CD4-positive, CD25-positive, alpha-beta regulatory T cell (primary cell): ENCODE measurements at regions not wholly inside any gene's neighbourhood (a gene's known extent, or its start where the extent isn't known, plus 50 kb on each side); places are given as distances from the start of the nearest gene placed in this dataset.
"Not testable (repeated sequence)": the region's sequence is repeated elsewhere in the genome, so short reads cannot be mapped to it uniquely, and the experiment has no call there.

Experiments used
- ATAC-seq, 2 donors: fragments of 150-1000 bp; cut with Tn5 transposase; one replicate each; pipeline ENCODE4 v1.10.0; 2021; ENCODE audit warnings: low read depth in 2 of 2, moderate number of reproducible peaks in 2 of 2, moderate library complexity in 1 of 2
- DNase-seq, 3 donors: peaks; one replicate each; pipeline versions ENCODE4 v3.0.0 to v3.0.0-alpha.2; 2012 to 2022; ENCODE audit warnings: mixed read lengths in 1 of 3
- H3K27ac ChIP-seq: one replicate; pipeline ENCODE4 v1.7.0; 2013; ENCODE audit warnings: mild to moderate bottlenecking, low read length; ENCODE audit not compliant: insufficient read depth, poor library complexity, severe bottlenecking
- H3K27me3 ChIP-seq: one replicate; pipeline ENCODE4 v1.7.0; 2013; ENCODE audit warnings: low read length; ENCODE audit not compliant: control insufficient read depth, insufficient read depth
- H3K36me3 ChIP-seq: one replicate; pipeline ENCODE4 v1.7.0; 2013; ENCODE audit warnings: mild to moderate bottlenecking, low read length, moderate library complexity; ENCODE audit not compliant: control insufficient read depth, insufficient read depth
- H3K4me1 ChIP-seq: 2 replicates; pipeline ENCODE4 v1.7.0; 2013; ENCODE audit warnings: mild to moderate bottlenecking, low read length; ENCODE audit not compliant: insufficient read depth, control insufficient read depth, poor library complexity, severe bottlenecking
- H3K4me3 ChIP-seq: one replicate; pipeline ENCODE4 v1.7.0; 2013; ENCODE audit warnings: low read depth, mild to moderate bottlenecking, low read length, moderate library complexity
- H3K9me3 ChIP-seq, 2 experiments: 1 replicate in 1 of 2; 2 replicates in 1 of 2; pipeline ENCODE4 v1.7.0; 2013; ENCODE audit warnings: low read length in 2 of 2, mild to moderate bottlenecking in 1 of 2, moderate library complexity in 1 of 2; ENCODE audit not compliant: control insufficient read depth in 2 of 2
- H3K27ac Mint-ChIP-seq, 3 donors: one replicate each; pipeline ENCODE4 v1.8.0; 2020 to 2022; ENCODE audit warnings: mild to moderate bottlenecking in 3 of 3, mixed read lengths in 3 of 3, moderate library complexity in 2 of 3
- H3K27me3 Mint-ChIP-seq: one replicate; pipeline ENCODE4 v1.8.0; 2022; ENCODE audit warnings: mild to moderate bottlenecking, mixed read lengths
- H3K36me3 Mint-ChIP-seq: one replicate; pipeline ENCODE4 v1.8.0; 2020; ENCODE audit warnings: mixed read lengths
- H3K4me1 Mint-ChIP-seq, 4 donors: one replicate each; pipeline ENCODE4 v1.8.0; 2020 to 2022; ENCODE audit warnings: mixed read lengths in 4 of 4, mild to moderate bottlenecking in 1 of 4
- H3K4me3 Mint-ChIP-seq, 4 donors: one replicate each; pipeline ENCODE4 v1.8.0; 2020 to 2022; ENCODE audit warnings: mild to moderate bottlenecking in 4 of 4, mixed read lengths in 4 of 4, moderate library complexity in 3 of 4
- H3K9me3 Mint-ChIP-seq, 7 donors: one replicate each; pipeline ENCODE4 v1.8.0; 2020 to 2022; ENCODE audit warnings: mixed read lengths in 7 of 7, mild to moderate bottlenecking in 3 of 7, moderate library complexity in 2 of 7

GRCh38 chrX:56031409-56031808 lies 200.7 kb upstream of the KLF8 start:
- Histone ChIP-seq H3K27me3 (no peaks in the 10 kb centered on the region), H3K36me3 (no peaks in the 10 kb centered on the region), H3K4me1 (no peaks in the 10 kb centered on the region), H3K9me3 (no peaks in the 10 kb centered on the region), H3K4me3 (no peak overlapping the region), H3K27ac (no peak overlapping the region)
- Mint-ChIP-seq H3K36me3 (no peaks in the 10 kb centered on the region), H3K4me1 (peaks cover 0 to 4% (median under 1%) of the 10 kb centered on the region in 4 donors), H3K27ac (no peak overlapping the region), H3K4me3 (no peak overlapping the region), H3K27me3 (no peaks in the 10 kb centered on the region), H3K9me3 (peaks cover 0 to 3% (median 0%) of the 10 kb centered on the region in 7 donors)
- DNase-seq (no peak), ATAC-seq (no peak)

GRCh38 chrX:56033495-56034180 lies 198.5 kb upstream of the KLF8 start:
- DNase-seq = no peak
- peaks cover 0 to 6% of the 10 kb centered on the region in 2 experiments for H3K9me3 ChIP-seq
- Mint-ChIP-seq H3K4me1 (peaks cover 0 to 4% (median under 1%) of the 10 kb centered on the region in 4 donors), H3K27ac (no peak overlapping the region), H3K4me3 (no peak overlapping the region), H3K9me3 (peaks cover 0 to 9% (median 0%) of the 10 kb centered on the region in 7 donors), H3K27me3 (no peaks in the 10 kb centered on the region), H3K36me3 (no peaks in the 10 kb centered on the region)
- H3K4me1 ChIP-seq = no peaks in the 10 kb centered on the region
- no peak for ATAC-seq
- no peak overlapping the region for H3K4me3 ChIP-seq
- no peaks in the 10 kb centered on the region for H3K36me3 ChIP-seq
- no peaks in the 10 kb centered on the region for H3K27me3 ChIP-seq
- H3K27ac ChIP-seq = no peak overlapping the region

GRCh38 chrX:56052673-56053330 lies 179.4 kb upstream of the KLF8 start:
- DNase-seq, H3K27me3 ChIP-seq, H3K36me3 Mint-ChIP-seq, H3K27ac Mint-ChIP-seq, H3K4me1 Mint-ChIP-seq, ATAC-seq, H3K9me3 ChIP-seq, H3K27me3 Mint-ChIP-seq, H3K4me1 ChIP-seq, H3K36me3 ChIP-seq, H3K27ac ChIP-seq, H3K4me3 Mint-ChIP-seq, H3K4me3 ChIP-seq: not testable (repeated sequence)
- H3K9me3 Mint-ChIP-seq = peaks cover 0 to 25% (median 8%) of the 10 kb centered on the region in 7 donors

GRCh38 chrX:56057325-56057724 lies 174.8 kb upstream of the KLF8 start:
- no peak overlapping the region for H3K27ac Mint-ChIP-seq
- H3K4me3 ChIP-seq = no peak overlapping the region
- peaks cover 0 to 36% (median 13%) of the 10 kb centered on the region in 7 donors for H3K9me3 Mint-ChIP-seq
- no peaks in the 10 kb centered on the region for H3K36me3 ChIP-seq
- H3K27me3 ChIP-seq = no peaks in the 10 kb centered on the region
- H3K9me3 ChIP-seq = peaks cover 3 to 10% of the 10 kb centered on the region in 2 experiments
- H3K36me3 Mint-ChIP-seq = no peaks in the 10 kb centered on the region
- H3K4me3 Mint-ChIP-seq = no peak overlapping the region
- ATAC-seq = no peak
- H3K4me1 ChIP-seq = no peaks in the 10 kb centered on the region
- DNase-seq = no peak
- no peaks in the 10 kb centered on the region for H3K4me1 Mint-ChIP-seq
- no peak overlapping the region for H3K27ac ChIP-seq
- no peaks in the 10 kb centered on the region for H3K27me3 Mint-ChIP-seq

- Histone ChIP-seq H3K9me3 (peaks cover 0 to 5% of the 10 kb centered on the region in 2 experiments), H3K36me3 (no peaks in the 10 kb centered on the region), H3K27me3 (no peaks in the 10 kb centered on the region), H3K4me3 (no peak overlapping the region), H3K4me1 (peaks cover 8% of the 10 kb centered on the region), H3K27ac (no peak overlapping the region)
- Mint-ChIP-seq H3K4me1 (peaks cover 0 to 19% (median 0%) of the 10 kb centered on the region in 4 donors), H3K4me3 (no peak overlapping the region), H3K27me3 (no peaks in the 10 kb centered on the region), H3K9me3 (peaks cover 0 to 18% (median 6%) of the 10 kb centered on the region in 7 donors), H3K27ac (no peak overlapping the region), H3K36me3 (no peaks in the 10 kb centered on the region)
- DNase-seq (peak in 1 of 3 donors; percentile 2), ATAC-seq (no peak)
Observed at GRCh38 chrX:56066016-56066415, 166.1 kb upstream of the KLF8 start.

- peaks cover 0 to 19% (median 0%) of the 10 kb centered on the region in 4 donors for H3K4me1 Mint-ChIP-seq
- H3K27ac Mint-ChIP-seq = peak overlapping the region; percentile 46 to 77 (median 63)
- no peaks in the 10 kb centered on the region for H3K36me3 ChIP-seq
- no peaks in the 10 kb centered on the region for H3K27me3 Mint-ChIP-seq
- H3K36me3 Mint-ChIP-seq = no peaks in the 10 kb centered on the region
- peaks cover 0 to 5% of the 10 kb centered on the region in 2 experiments for H3K9me3 ChIP-seq
- ATAC-seq = peak; percentile 37 to 44
- H3K4me3 Mint-ChIP-seq = peak overlapping the region in 1 of 4 donors; percentile 9
- no peak overlapping the region for H3K4me3 ChIP-seq
- peaks cover 0 to 6% (median 3%) of the 10 kb centered on the region in 7 donors for H3K9me3 Mint-ChIP-seq
- peak in 2 of 3 donors; percentile 4 to 37 for DNase-seq
- H3K27me3 ChIP-seq = no peaks in the 10 kb centered on the region
- peaks cover 8% of the 10 kb centered on the region for H3K4me1 ChIP-seq
- no peak overlapping the region for H3K27ac ChIP-seq
Observed at GRCh38 chrX:56068274-56068758, 163.8 kb upstream of the KLF8 start.

- H3K27ac Mint-ChIP-seq = peak overlapping the region in 1 of 3 donors; percentile 69
Observed at GRCh38 chrX:56069299-56069931, 162.7 kb upstream of the KLF8 start.

More at GRCh38 chrX:56069299-56069931, 162.7 kb upstream of the KLF8 start:
- DNase-seq (no peak), ATAC-seq (no peak)
- H3K4me1 ChIP-seq = peaks cover 8% of the 10 kb centered on the region
- H3K9me3 ChIP-seq = peaks cover 0 to under 1% of the 10 kb centered on the region in 2 experiments
- Mint-ChIP-seq H3K36me3 (no peaks in the 10 kb centered on the region), H3K4me1 (peaks cover 0 to 19% (median 0%) of the 10 kb centered on the region in 4 donors), H3K27me3 (no peaks in the 10 kb centered on the region), H3K9me3 (peaks cover 0 to 6% (median 0%) of the 10 kb centered on the region in 7 donors), H3K4me3 (no peak overlapping the region)
- H3K4me3 ChIP-seq = no peak overlapping the region
- H3K27me3 ChIP-seq = no peaks in the 10 kb centered on the region
- H3K27ac ChIP-seq = no peak overlapping the region
- no peaks in the 10 kb centered on the region for H3K36me3 ChIP-seq
